Vagina (tissue), 2 donors: ENCODE measurements at regions not wholly inside any gene's neighbourhood (a gene's known extent, or its start where the extent isn't known, plus 50 kb on each side); places are given as distances from the start of the nearest gene placed in this dataset.

Experiments
- CTCF ChIP-seq, 3 experiments: fragments of 450-650 bp in 2 of 3; fragments of 200-600 bp in 1 of 3; sonication (generic) in 1 of 3; IDR thresholded peaks; one replicate each; pipeline ENCODE4 v1.5.1; 2017 to 2019; ENCODE audit warnings: antibody characterized with exemption in 3 of 3, mild to moderate bottlenecking in 2 of 3, moderate library complexity in 2 of 3
- POLR2A ChIP-seq, 2 donors: fragments of 450-650 bp; IDR thresholded peaks; one replicate each; pipeline ENCODE4 v1.6.1; 2017; ENCODE audit warnings: antibody characterized with exemption in 2 of 2, mild to moderate bottlenecking in 2 of 2, moderate library complexity in 2 of 2

GRCh38 chr21:35537604-35538003, 488.5 kb upstream of the RUNX1 start:
- no peak for TF ChIP-seq CTCF (IDR thresholded peaks at IDR 0.05)
- no peak for TF ChIP-seq POLR2A (IDR thresholded peaks at IDR 0.05)
